GM18907 (cell line): ENCODE measurements at regions not wholly inside any gene's neighbourhood (a gene's known extent, or its start where the extent isn't known, plus 50 kb on each side); places are given as distances from the start of the nearest gene placed in this dataset.
A peak's percentile ranks its signal among the peaks of the same experiment; 100 is the strongest.

Experiments
- ATAC-seq: cut with Tn5 transposase; IDR thresholded peaks from one replicate; pipeline ENCODE4 v1.9.1; 2021; ENCODE audit warnings: mild to moderate bottlenecking, moderate library complexity; ENCODE audit not compliant: unreplicated experiment

DNA sequence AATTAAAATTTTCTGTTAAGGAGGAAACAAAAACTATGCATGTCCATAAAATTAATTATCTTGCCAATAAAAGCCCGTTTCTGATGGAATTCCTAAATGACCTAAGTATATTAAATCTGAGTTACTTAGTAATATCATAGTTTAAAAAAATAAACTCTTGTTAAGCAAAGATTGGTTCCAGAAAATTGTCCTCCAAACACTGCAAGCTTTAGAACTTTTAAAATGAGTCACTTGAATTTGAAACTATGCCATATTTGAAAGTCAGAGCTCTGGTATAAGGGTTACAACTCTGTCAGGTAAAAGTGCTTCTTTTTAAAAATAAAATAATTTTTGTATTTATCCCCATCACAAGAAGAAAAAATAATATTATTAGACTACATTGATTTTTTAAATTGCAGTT lies 409.5 kb downstream of the PLPP3 start:
- no peak for ATAC-seq

DNA sequence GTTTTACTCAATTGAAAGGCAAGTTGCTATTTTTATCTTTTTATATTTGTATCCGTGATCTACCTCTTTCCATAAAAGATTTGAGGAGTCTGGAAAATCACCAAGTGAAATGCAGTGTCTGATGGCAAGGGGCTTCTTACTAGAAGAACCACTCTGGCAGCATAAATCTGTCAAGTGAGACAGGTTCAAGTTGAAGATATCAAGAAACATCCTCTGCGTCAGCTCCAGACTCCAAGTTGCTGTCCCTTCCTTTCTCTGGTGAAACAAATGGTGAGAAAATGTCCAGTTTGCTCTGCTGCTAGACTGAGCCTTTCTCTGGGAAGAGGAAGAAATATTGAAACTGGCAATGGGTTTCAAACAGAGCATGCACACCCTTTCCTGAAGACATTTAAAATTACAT lies 411.2 kb downstream of the PLPP3 start:
- no peak for ATAC-seq

DNA sequence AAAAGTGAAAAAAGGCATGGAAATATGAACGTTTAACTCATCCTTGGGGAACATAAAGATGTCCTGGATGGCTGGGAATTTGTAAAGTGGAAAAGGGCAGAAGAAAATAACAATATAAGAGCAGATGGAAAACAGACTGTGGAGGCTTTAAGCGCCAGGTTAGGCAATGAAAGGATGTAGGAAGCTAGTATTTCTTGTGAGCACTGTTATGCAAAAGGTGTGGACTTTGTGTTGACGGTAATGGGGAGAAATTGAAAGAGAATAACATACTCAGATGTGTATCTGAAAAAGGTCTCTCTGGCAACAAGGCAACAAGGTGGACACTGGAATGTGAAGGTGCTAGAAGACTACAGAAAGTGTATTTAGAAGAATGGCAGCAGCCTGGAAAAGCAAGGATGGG lies 411.8 kb downstream of the PLPP3 start:
- no peak for ATAC-seq

DNA sequence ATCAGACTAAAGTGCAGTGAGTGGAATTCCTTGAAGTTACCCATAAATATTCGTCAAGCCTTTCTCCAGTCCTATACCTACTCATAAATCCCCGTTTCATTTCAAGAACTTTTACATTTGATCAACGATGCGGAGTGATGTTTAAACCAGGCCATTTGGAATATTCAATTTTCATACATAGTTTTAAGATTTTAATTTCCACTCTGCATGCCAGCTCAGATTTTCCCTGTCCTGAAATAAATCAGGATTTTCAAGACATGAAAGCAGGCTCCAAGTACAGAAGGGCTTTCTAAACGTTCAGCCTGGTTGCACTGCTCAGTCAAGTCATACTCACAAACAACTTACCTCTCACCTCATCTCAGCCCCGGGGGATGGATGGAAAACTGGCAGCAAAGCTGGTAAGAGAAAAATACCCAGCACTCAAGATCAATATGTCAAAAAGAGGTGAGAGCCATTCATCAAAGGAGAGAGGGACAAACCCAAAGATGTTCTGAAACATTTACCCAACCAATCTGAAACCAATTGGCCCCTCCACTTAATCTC lies 418.5 kb downstream of the PLPP3 start:
- no peak for ATAC-seq

DNA sequence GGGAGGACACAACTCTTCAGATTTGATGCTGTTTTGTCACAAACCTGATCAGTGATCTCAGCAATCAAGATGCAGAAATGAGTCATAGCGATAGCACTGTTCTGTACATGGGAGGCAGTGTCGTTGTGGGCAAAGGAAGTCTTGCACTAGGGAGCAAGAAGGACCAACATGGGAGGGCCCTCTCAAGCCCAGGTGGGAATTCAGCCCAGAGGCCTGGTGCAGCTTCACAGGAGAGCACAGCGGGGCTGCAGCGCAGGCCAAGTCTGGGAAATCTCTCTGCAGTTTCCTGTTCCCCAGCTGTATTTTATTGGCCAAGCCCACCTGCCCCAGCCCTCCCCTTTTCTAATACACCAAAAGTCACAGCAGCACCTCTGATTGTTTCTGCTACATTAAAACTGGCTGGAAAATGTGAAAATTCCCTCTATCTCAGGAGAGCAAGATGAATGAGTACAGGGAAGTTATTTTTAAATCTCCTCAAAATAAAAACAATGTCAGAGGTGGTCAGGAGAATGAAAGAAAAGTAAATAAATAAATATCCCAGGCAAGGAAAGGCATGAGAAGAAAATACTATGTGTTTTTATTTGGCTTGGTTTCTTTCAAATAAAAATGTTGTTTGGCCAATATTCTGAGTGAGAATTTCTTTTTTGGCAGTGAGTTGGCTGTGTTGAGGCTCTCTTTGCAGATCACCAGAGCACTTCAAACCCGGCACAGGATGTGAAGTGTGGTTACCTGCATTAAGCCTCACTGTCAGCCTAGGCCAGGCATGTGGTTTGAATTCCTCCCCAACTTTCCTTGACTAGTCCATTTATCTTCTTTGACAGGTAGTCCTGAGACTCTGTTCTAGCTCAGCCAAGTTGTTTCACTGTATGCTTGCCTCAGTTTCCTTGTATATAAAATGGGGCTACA lies 422.1 kb downstream of the PLPP3 start:
- no peak for ATAC-seq

GRCh38 chr1:56153276-56153675 lies 426.1 kb downstream of the PLPP3 start:
- ATAC-seq = no peak

DNA sequence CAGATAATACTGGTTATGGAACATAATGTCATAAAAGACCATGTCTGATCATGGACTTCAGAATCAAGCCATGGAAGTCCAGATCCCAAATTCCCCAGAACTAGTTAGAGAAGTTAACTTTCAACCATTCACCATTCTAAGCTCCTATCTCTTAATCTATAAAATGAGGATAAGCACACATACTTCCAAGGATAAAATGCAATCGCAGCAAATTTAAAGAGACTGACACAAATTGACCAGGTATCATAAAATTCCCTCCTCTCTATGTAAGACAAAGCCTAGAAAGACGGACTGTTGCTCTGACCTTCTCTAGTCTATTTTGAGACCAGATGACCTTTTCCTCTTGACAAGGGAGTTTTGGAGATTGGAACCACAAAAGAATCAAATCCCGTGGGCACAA lies 426.7 kb downstream of the PLPP3 start:
- no peak for ATAC-seq

DNA sequence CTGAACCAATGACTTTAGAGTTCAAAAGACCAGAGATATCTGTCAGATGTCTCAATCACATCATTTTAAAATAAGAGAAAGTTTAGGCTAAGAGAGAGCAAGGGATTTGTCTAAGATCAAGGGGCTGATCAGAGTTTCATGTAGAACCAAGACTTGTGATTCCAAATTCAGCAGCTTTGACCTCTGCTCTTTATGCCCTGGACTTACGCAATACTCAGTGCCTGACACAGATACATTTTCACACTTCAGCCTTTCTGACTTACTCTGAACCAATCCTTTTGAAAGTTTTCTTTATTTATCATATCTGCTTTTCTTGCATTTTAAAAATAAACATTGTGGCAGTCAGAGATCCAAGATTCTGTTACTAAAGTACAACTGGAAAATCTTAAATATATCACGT lies 428.0 kb downstream of the PLPP3 start:
- ATAC-seq = no peak

DNA sequence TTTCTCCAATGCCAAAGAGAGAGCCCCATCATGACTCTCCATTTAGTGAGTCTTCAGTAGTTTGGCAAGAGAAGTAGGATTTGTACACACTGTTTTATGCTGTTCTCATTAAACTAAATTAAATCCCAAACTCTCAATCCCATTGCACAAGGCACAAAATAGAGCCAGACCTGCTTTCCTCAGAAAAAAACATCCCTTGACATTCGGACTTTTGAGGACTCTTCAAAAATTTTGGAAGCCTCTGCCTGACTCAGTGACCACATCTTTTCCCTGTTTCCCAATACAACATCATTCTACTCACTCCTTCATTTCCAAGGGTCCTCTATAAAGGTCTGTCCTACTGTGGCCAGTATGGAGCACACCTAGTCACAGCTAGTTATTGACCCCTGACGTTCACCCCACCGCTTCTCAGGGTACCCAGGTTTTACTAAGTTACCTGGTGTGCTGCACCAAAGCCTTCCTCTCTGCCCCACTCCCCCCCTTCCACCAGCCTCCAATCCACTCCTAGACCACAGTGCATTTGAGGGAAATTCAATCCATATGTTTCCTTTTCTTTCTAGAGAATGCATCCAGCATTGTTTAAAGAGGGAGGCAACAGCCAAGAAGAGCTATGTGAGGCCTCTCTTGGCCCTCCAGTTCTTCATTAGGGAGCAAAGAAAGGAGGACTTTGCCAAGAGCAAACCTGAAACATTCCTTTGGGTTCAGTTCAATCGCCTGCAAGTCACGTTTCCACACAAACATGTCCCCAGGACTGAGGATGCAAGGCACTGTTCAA lies 428.7 kb downstream of the PLPP3 start:
- ATAC-seq = no peak

DNA sequence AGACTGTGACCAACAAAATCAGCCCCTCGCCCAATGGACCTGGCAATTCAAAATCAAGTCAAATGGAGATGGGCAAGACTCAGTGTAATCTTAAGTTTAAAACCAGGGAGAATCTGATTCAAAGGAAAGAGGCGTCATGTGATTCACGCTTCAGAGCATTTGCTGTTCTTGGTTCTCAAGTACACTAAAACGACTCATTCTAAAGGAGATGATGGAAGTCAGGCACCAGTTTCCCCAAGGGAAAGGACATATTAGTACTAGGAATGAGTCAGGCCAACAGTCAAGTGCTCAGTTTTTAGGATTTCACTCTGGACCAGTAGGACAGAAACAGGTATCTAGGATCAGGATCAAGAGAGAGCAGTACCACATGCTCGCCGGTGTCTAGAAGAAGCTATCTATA lies 429.6 kb downstream of the PLPP3 start:
- no peak for ATAC-seq

- ATAC-seq = no peak
These were observed 430.8 kb downstream of the PLPP3 start for GRCh38 chr1:56148326-56149193.

GRCh38 chr1:56147459-56147858 lies 431.9 kb downstream of the PLPP3 start:
- ATAC-seq = no peak

GRCh38 chr1:56147034-56147433 lies 432.3 kb downstream of the PLPP3 start:
- no peak for ATAC-seq

DNA sequence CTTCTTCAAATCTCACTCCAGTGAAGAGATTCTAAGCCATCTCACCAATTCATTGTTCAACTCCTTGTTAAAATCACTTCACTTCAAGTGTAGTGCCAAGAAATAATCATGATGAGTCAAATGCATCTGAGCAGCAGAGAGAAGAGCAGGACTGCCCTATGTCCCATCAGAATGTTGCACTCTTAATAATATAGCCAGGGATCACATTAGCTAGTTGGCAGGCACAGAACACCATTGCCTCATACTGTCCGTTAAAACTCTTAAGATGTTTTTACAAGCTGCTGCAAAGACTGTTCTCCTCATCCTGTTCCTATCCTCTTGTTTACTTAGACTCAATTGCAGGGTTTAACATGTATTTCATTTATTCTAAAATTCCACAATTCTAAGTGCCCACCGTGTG lies 432.9 kb downstream of the PLPP3 start:
- ATAC-seq = no peak

- no peak for ATAC-seq
These were observed 433.8 kb downstream of the PLPP3 start for GRCh38 chr1:56145581-56145980.

- ATAC-seq = no peak
These were observed 437.1 kb downstream of the PLPP3 start for GRCh38 chr1:56142301-56142700.

DNA sequence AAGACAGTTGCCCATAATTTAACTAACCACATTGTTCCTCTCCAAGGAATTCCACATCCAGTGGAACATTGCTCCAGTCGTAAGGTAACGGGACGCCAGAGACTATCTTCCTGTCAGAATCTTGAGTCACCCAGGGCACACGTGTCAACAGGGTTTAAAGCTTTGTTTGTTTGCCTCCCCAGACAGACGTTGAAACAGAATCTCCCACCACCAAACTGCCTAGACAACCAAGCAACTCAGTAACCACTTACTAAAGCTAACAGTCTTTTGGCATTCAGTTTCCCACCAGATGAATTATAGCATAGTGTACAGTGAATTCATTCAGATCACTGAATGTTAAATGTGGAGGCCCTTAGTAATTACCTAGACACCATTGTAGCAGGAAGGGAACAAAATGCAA lies 439.5 kb downstream of the PLPP3 start:
- ATAC-seq = no peak

DNA sequence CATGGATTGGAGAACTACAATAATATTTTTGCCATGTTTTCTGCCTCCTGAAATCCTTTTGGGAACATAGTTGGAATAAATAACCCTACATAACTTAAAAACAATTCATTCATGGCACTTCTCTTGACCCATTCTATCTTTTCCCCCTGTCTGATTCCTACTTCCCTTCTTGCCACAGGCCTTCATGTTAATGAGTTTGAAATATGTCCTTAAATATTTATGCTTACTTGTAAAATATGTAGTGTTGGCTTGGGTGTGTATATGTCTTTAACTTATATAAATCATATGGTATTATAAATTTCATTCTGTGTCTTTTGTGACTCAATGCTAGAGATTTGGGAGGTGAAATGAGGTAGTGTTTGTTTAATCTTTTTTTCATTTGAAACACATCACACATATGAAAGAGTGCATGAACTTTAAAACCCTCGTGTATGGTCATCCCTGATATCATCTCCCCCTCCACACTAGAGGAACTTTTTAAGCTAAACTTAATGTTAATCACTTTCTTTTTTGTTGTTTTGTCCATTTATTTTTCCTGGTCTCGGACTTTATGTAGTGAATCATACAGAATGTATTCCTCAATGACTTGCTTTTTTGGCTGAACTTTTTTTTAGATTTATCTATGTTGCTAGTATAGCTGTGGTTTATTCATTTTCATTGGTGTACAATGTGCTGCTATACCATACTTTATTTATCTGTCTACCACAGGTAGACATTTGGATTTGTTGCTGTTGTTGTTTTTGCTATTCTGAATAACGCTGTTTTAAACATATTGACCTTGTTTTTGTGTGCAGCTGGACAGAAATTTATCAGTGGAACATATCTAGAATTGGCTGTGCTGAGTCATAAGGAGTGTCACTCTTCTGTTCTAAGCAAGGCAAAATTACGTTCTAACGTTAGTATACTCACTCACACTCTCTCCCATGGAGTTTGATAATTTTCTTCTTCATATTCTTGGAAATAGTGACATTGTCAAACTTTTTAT lies 441.6 kb downstream of the PLPP3 start:
- no peak for ATAC-seq

DNA sequence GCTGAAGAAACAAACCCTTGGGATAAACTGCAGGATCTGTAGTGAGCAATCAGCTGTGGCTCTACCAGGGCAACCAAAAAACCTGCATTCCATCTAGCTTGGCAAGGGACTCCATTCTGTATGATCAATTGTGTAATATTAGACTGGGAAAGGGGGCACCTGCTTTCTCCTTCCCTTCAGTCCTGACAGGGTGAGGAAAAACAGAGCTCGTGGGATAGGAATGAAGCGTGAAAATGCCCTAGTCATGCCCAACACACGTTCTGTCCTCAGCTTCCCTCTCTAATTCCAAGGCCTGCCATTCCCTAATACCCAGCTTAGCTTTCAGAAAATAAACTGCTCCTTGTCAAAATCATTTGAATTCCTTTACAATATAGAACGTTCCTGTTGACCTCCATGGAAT lies 442.3 kb downstream of the PLPP3 start:
- ATAC-seq = no peak

DNA sequence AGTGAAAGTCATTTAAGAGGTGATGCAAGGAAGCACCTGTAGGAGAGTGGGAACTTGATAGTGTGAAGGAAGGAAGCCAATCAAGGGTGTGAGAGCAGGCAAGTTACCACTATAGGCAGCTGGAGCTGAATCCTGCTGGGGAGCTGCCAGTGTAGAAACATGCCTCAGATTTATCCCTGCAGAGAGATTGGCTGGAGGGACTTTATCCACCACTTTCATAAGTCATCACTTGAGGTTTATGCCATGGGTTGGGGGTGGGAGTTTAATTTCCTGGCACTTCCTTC lies 443.6 kb downstream of the PLPP3 start:
- peak; percentile 7 for ATAC-seq
